ENCODE measurements at regions not wholly inside any gene's neighbourhood (a gene's known extent, or its start where the extent isn't known, plus 50 kb on each side); places are given as distances from the start of the nearest gene placed in this dataset.

GRCh38 chr2:235264121-235264493, 229.7 kb upstream of the AGAP1 start:
- Histone ChIP-seq H3K4me1 (ENCODE audit: control insufficient read depth in 2 of 3, insufficient read depth in 2 of 3, low read depth in 1 of 3, low read length in 3 of 3) (peaks cover 0 to 19% (median 13%) of the 10 kb centered on the region in 3 donors), H3K27me3 (ENCODE audit: control insufficient read depth, insufficient read depth, low read length) (no peaks in the 10 kb centered on the region), H3K9ac (ENCODE audit: low read length in 3 of 3) (no peak overlapping the region), H3K4me3 (ENCODE audit: low read length in 3 of 3) (peak overlapping the region in 1 of 3 donors; percentile 22), H3K9me3 (ENCODE audit: control insufficient read depth in 2 of 3, insufficient read depth in 1 of 3, low read length in 3 of 3) (no peaks in the 10 kb centered on the region), H3K36me3 (ENCODE audit: control insufficient read depth in 2 of 3, insufficient read depth in 3 of 3, low read length in 3 of 3) (no peaks in the 10 kb centered on the region), H3K27ac (ENCODE audit: low read depth in 2 of 2, low read length in 2 of 2) (peak overlapping the region; percentile 12 to 71)
- no peak for DNase-seq
- no peak for FAIRE-seq
- TF ChIP-seq CTCF (IDR thresholded peaks at IDR 0.05; ENCODE audit: borderline replicate concordance, extremely low read depth, insufficient read depth), result no peak
- intact Hi-C loops (cut with DNase I), result no loop called here

- Histone ChIP-seq H3K4me1 (ENCODE audit: control insufficient read depth in 2 of 3, insufficient read depth in 2 of 3, low read depth in 1 of 3, low read length in 3 of 3) (peaks cover 0 to 19% (median 13%) of the 10 kb centered on the region in 3 donors), H3K27me3 (ENCODE audit: control insufficient read depth, insufficient read depth, low read length) (no peaks in the 10 kb centered on the region), H3K9ac (ENCODE audit: low read length in 3 of 3) (no peak overlapping the region), H3K36me3 (ENCODE audit: control insufficient read depth in 2 of 3, insufficient read depth in 3 of 3, low read length in 3 of 3) (no peaks in the 10 kb centered on the region), H3K9me3 (ENCODE audit: control insufficient read depth in 2 of 3, insufficient read depth in 1 of 3, low read length in 3 of 3) (no peaks in the 10 kb centered on the region), H3K4me3 (ENCODE audit: low read length in 3 of 3) (no peak overlapping the region), H3K27ac (ENCODE audit: low read depth in 2 of 2, low read length in 2 of 2) (peak overlapping the region; percentile 12 to 71)
- no peak for TF ChIP-seq CTCF (IDR thresholded peaks at IDR 0.05; ENCODE audit: borderline replicate concordance, extremely low read depth, insufficient read depth)
- DNase-seq (no peak), FAIRE-seq (no peak)
- intact Hi-C loops (cut with DNase I), result no loop called here
Observed at GRCh38 chr2:235264512-235264911, 229.3 kb upstream of the AGAP1 start.

DNA sequence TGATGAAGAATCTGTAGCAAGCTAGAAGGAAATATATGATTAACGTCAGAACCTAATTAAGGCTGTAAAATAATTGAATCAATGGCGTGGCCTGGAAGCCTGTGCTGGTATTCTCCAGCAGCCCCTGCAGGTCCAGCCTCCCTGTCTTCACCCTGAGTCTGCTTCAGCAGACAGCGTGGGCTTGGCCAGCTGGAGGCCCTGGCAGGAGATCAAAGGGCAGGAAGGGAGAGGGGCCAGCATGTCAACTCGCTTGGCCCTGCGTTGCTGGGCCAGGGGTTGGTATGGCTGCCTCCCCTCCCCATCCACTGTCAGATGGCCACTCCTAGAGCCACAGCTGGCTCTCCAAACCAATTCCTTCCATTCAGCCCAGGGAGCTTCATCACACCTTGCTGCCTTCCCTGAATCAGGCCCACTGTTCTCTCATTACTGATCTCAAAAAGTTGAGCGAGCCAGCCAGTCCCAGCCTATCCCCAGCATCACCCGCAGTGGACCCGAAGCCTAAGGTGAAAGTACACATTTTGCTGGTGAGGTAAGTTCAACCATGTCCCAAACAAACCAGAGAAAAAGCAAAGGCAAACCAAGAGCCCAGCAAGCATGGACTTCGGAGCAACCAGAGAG, 228.4 kb upstream of the AGAP1 start:
- Histone ChIP-seq H3K9me3 (ENCODE audit: control insufficient read depth in 2 of 3, insufficient read depth in 1 of 3, low read length in 3 of 3) (no peaks in the 10 kb centered on the region), H3K4me1 (ENCODE audit: control insufficient read depth in 2 of 3, insufficient read depth in 2 of 3, low read depth in 1 of 3, low read length in 3 of 3) (peaks cover 0 to 19% (median 13%) of the 10 kb centered on the region in 3 donors), H3K27ac (ENCODE audit: low read depth in 2 of 2, low read length in 2 of 2) (peak overlapping the region; percentile 24 to 34), H3K27me3 (ENCODE audit: control insufficient read depth, insufficient read depth, low read length) (no peaks in the 10 kb centered on the region), H3K36me3 (ENCODE audit: control insufficient read depth in 2 of 3, insufficient read depth in 3 of 3, low read length in 3 of 3) (no peaks in the 10 kb centered on the region), H3K9ac (ENCODE audit: low read length in 3 of 3) (no peak overlapping the region), H3K4me3 (ENCODE audit: low read length in 3 of 3) (no peak overlapping the region)
- intact Hi-C loops (cut with DNase I), result no loop called here
- no peak for TF ChIP-seq CTCF (IDR thresholded peaks at IDR 0.05; ENCODE audit: borderline replicate concordance, extremely low read depth, insufficient read depth)
- DNase-seq (peak in 2 of 5 donors; percentile 23 to 28), FAIRE-seq (no peak)

GRCh38 chr2:235267251-235267650, 226.6 kb upstream of the AGAP1 start:
- FAIRE-seq, result no peak
- H3K9ac ChIP-seq (ENCODE audit: low read length in 3 of 3), result no peak overlapping the region

More at GRCh38 chr2:235267251-235267650, 226.6 kb upstream of the AGAP1 start:
- peak in 1 of 5 donors; percentile 15 for DNase-seq
- no peaks in the 10 kb centered on the region for H3K36me3 ChIP-seq (ENCODE audit: control insufficient read depth in 2 of 3, insufficient read depth in 3 of 3, low read length in 3 of 3)
- H3K27me3 ChIP-seq (ENCODE audit: control insufficient read depth, insufficient read depth, low read length), result no peaks in the 10 kb centered on the region
- no peak for TF ChIP-seq CTCF (IDR thresholded peaks at IDR 0.05; ENCODE audit: borderline replicate concordance, extremely low read depth, insufficient read depth)
- intact Hi-C loops (cut with DNase I), result no loop called here
- no peak overlapping the region for H3K4me3 ChIP-seq (ENCODE audit: low read length in 3 of 3)
- H3K27ac ChIP-seq (ENCODE audit: low read depth in 2 of 2, low read length in 2 of 2), result no peak overlapping the region
- no peaks in the 10 kb centered on the region for H3K9me3 ChIP-seq (ENCODE audit: control insufficient read depth in 2 of 3, insufficient read depth in 1 of 3, low read length in 3 of 3)
- H3K4me1 ChIP-seq (ENCODE audit: control insufficient read depth in 2 of 3, insufficient read depth in 2 of 3, low read depth in 1 of 3, low read length in 3 of 3), result peaks cover 0 to 19% (median 13%) of the 10 kb centered on the region in 3 donors
